ENCODE measurements at regions not wholly inside any gene's neighbourhood (a gene's known extent, or its start where the extent isn't known, plus 50 kb on each side); places are given as distances from the start of the nearest gene placed in this dataset.

GRCh38 chr4:123741906-123742305, 345.3 kb downstream of the SPRY1 start:
- no peak for TF ChIP-seq CTCF (IDR thresholded peaks at IDR 0.05; ENCODE audit: low read length)
- TF ChIP-seq EZH2 (IDR thresholded peaks at IDR 0.05; ENCODE audit: borderline replicate concordance, low read length), result no peak
